GM21717 (cell line): ENCODE measurements at regions not wholly inside any gene's neighbourhood (a gene's known extent, or its start where the extent isn't known, plus 50 kb on each side); places are given as distances from the start of the nearest gene placed in this dataset.

ENCODE experiments used
- ATAC-seq: cut with Tn5 transposase; IDR thresholded peaks from one replicate; pipeline ENCODE4 v1.9.1; 2021; ENCODE audit warnings: mild to moderate bottlenecking, moderate library complexity; ENCODE audit not compliant: unreplicated experiment

- ATAC-seq: no peak
Measured at GRCh38 chr15:37253877-37254276, 153.5 kb upstream of the MEIS2 start.

- no peak for ATAC-seq
Measured at GRCh38 chr15:37260255-37260654, 159.9 kb upstream of the MEIS2 start.

GRCh38 chr15:37261685-37262084 is 161.3 kb upstream of the MEIS2 start:
- ATAC-seq: no peak

GRCh38 chr15:37262922-37263608 is 162.7 kb upstream of the MEIS2 start:
- ATAC-seq: no peak

- ATAC-seq: no peak
Measured at GRCh38 chr15:37289109-37289765, 188.9 kb upstream of the MEIS2 start.

GRCh38 chr15:37291920-37292319 is 191.6 kb upstream of the MEIS2 start:
- no peak for ATAC-seq

GRCh38 chr15:37298271-37298670 is 197.9 kb upstream of the MEIS2 start:
- ATAC-seq: no peak

GRCh38 chr15:37339437-37339836 is 239.1 kb upstream of the MEIS2 start:
- no peak for ATAC-seq

GRCh38 chr15:37339856-37340255 is 239.5 kb upstream of the MEIS2 start:
- no peak for ATAC-seq

- no peak for ATAC-seq
Measured at GRCh38 chr15:37340438-37340837, 240.1 kb upstream of the MEIS2 start.

- no peak for ATAC-seq
Measured at GRCh38 chr15:37359101-37359892, 258.9 kb upstream of the MEIS2 start.

- ATAC-seq: no peak
Measured at GRCh38 chr15:37359893-37360290, 259.5 kb upstream of the MEIS2 start.

- no peak for ATAC-seq
Measured at GRCh38 chr15:37360724-37361123, 260.4 kb upstream of the MEIS2 start.

GRCh38 chr15:37361621-37362020 is 261.3 kb upstream of the MEIS2 start:
- ATAC-seq: no peak

GRCh38 chr15:37362414-37362813 is 262.1 kb upstream of the MEIS2 start:
- no peak for ATAC-seq

GRCh38 chr15:37368961-37369360 is 268.6 kb upstream of the MEIS2 start:
- ATAC-seq: no peak

- ATAC-seq: no peak
Measured at GRCh38 chr15:37370941-37371340, 270.6 kb upstream of the MEIS2 start.

GRCh38 chr15:37372064-37372463 is 271.7 kb upstream of the MEIS2 start:
- ATAC-seq: no peak

- ATAC-seq: no peak
Measured at GRCh38 chr15:37375519-37375918, 275.2 kb upstream of the MEIS2 start.

GRCh38 chr15:37377428-37377827 is 277.1 kb upstream of the MEIS2 start:
- ATAC-seq: no peak

- ATAC-seq: no peak
Measured at GRCh38 chr15:37394402-37395099, 294.2 kb upstream of the MEIS2 start.
